HUES6 (cell line): ENCODE measurements at regions not wholly inside any gene's neighbourhood (a gene's known extent, or its start where the extent isn't known, plus 50 kb on each side); places are given as distances from the start of the nearest gene placed in this dataset.
"Not testable (repeated sequence)": the region's sequence is repeated elsewhere in the genome, so short reads cannot be mapped to it uniquely, and the experiment has no call there.

ENCODE experiments used
- H3K27ac ChIP-seq: 2 replicates; pipeline ENCODE4 v1.7.0; 2013; ENCODE audit warnings: low read depth, mild to moderate bottlenecking, low read length, inconsistent platforms
- H3K27me3 ChIP-seq: 2 replicates; pipeline ENCODE4 v1.6.1; 2013; ENCODE audit warnings: low read length; ENCODE audit not compliant: control insufficient read depth, insufficient read depth
- H3K36me3 ChIP-seq: 2 replicates; pipeline ENCODE4 v1.6.1; 2013; ENCODE audit warnings: low read length; ENCODE audit not compliant: control insufficient read depth, insufficient read depth
- H3K4me1 ChIP-seq: 2 replicates; pipeline ENCODE4 v1.6.1; 2013; ENCODE audit warnings: low read length; ENCODE audit not compliant: control insufficient read depth, insufficient read depth
- H3K4me3 ChIP-seq: 2 replicates; pipeline ENCODE4 v1.5.1; 2013; ENCODE audit warnings: low read depth, low read length
- H3K9ac ChIP-seq: one replicate; pipeline ENCODE4 v1.6.1; 2013; ENCODE audit warnings: mild to moderate bottlenecking, low read length
- H3K9me3 ChIP-seq: 2 replicates; pipeline ENCODE4 v1.6.1; 2013; ENCODE audit warnings: low read depth, low read length; ENCODE audit not compliant: control insufficient read depth, insufficient read depth

GRCh38 chr14:23750357-23750756 is 114.2 kb downstream of the DHRS2 start:
- Histone ChIP-seq H3K9me3 (no peaks in the 10 kb centered on the region), H3K9ac (no peak overlapping the region), H3K36me3 (no peaks in the 10 kb centered on the region), H3K27me3 (no peaks in the 10 kb centered on the region; the same call in 1 of the 2 replicates), H3K27ac (no peak overlapping the region), H3K4me3 (no peak overlapping the region), H3K4me1 (no peaks in the 10 kb centered on the region)

DNA sequence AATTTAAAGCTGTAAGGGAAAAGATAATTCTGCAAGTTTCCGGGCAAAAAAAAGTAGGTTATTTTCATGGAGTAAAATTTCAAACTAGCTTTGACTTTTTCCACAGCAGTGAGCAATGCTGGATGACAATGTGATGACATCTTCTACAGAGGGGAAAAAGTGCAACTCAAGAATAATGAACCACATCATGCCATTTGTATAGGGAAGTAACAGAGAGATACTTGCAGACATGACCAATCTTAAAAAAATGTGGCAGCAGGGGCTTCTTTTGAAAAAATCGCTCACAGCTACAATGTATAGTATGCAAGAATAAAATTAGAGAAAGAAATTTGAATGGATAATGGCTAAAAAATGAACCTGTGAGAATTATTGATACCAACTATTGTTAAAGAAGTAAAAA is 115.5 kb downstream of the DHRS2 start:
- Histone ChIP-seq H3K4me3 (no peak overlapping the region), H3K9me3 (no peaks in the 10 kb centered on the region), H3K9ac (no peak overlapping the region), H3K27me3 (peaks cover 9% of the 10 kb centered on the region; the same call in 1 of the 2 replicates), H3K36me3 (no peaks in the 10 kb centered on the region), H3K4me1 (no peaks in the 10 kb centered on the region), H3K27ac (no peak overlapping the region)

- Histone ChIP-seq H3K4me1 (no peaks in the 10 kb centered on the region), H3K27ac (no peak overlapping the region), H3K9me3 (no peaks in the 10 kb centered on the region), H3K4me3 (no peak overlapping the region), H3K9ac (no peak overlapping the region), H3K36me3 (no peaks in the 10 kb centered on the region), H3K27me3 (no peaks in the 10 kb centered on the region)
Observed at GRCh38 chr14:23763394-23763793, 127.2 kb downstream of the DHRS2 start.

- Histone ChIP-seq H3K9me3 (no peaks in the 10 kb centered on the region), H3K4me1 (no peaks in the 10 kb centered on the region), H3K9ac (no peak overlapping the region), H3K36me3 (no peaks in the 10 kb centered on the region), H3K27me3 (no peaks in the 10 kb centered on the region), H3K27ac (no peak overlapping the region), H3K4me3 (no peak overlapping the region)
Observed at GRCh38 chr14:23766737-23767401, 130.7 kb downstream of the DHRS2 start.

DNA sequence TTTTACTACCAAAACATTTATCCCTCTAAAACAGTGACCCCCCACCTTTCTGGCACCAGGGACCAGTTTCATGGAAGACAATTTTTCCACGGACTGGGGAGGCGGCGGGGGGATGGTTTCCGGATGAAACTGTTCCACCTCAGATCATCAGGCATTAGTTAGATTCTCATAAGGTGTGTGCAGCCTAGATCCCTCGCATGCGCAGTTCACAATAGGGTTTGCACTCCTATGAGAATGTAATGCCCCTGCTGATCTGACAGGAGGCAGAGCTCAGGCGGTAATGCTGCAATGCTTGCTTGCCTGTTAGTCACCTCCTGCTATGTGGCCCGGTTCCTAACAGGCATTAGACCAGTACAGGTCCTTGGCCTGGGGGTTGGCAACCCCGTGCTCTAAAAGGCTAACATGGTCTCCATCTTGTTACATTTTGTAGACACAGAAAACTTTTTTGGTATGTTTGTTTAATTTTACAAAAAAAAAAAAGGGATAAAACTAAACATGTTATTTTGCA is 133.1 kb downstream of the DHRS2 start:
- not testable (repeated sequence) for H3K4me3 ChIP-seq, H3K36me3 ChIP-seq, H3K9me3 ChIP-seq, H3K27ac ChIP-seq, H3K27me3 ChIP-seq, H3K9ac ChIP-seq, H3K4me1 ChIP-seq

DNA sequence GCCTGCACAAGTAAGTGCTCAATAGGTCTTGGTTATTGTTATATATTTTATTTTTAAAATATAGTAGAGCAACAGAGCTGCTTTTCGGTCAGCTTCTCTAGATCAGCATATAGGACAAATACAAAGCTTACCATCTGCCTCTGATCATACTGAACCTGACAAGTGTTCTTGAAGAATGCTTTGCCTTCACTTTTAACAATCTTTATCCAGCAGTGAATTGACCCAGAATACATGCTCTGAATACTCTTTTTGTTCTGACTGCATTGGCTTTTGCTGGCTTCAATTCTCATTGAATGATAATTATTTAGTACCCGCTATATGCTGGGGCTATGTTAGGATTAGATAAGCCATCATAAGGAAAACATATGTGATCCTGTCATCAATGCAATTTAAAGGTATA is 137.8 kb downstream of the DHRS2 start:
- Histone ChIP-seq H3K9ac (no peak overlapping the region), H3K36me3 (no peaks in the 10 kb centered on the region), H3K27ac (no peak overlapping the region), H3K9me3 (no peaks in the 10 kb centered on the region), H3K4me3 (no peak overlapping the region), H3K4me1 (no peaks in the 10 kb centered on the region), H3K27me3 (peaks cover 4% of the 10 kb centered on the region; the same call in 1 of the 2 replicates)

GRCh38 chr14:23776296-23776695 is 140.1 kb downstream of the DHRS2 start:
- Histone ChIP-seq H3K27ac (no peak overlapping the region), H3K27me3 (peaks cover 4% of the 10 kb centered on the region; the same call in 1 of the 2 replicates), H3K9me3 (no peaks in the 10 kb centered on the region), H3K36me3 (no peaks in the 10 kb centered on the region), H3K4me1 (no peaks in the 10 kb centered on the region), H3K4me3 (no peak overlapping the region), H3K9ac (no peak overlapping the region)

GRCh38 chr14:23785208-23785607 is 149.0 kb downstream of the DHRS2 start:
- Histone ChIP-seq H3K4me1 (no peaks in the 10 kb centered on the region), H3K9me3 (0 out of 2 replicates have a peak, but pooled peaks cover 3% of the 10 kb centered on the region), H3K27ac (no peak overlapping the region), H3K4me3 (no peak overlapping the region), H3K9ac (no peak overlapping the region), H3K27me3 (peaks cover 3% of the 10 kb centered on the region), H3K36me3 (no peaks in the 10 kb centered on the region)

- no peak overlapping the region for H3K27ac ChIP-seq
- H3K4me1 ChIP-seq, result no peaks in the 10 kb centered on the region
- no peaks in the 10 kb centered on the region for H3K36me3 ChIP-seq
- H3K4me3 ChIP-seq, result no peak overlapping the region
- H3K9me3 ChIP-seq, result 0 out of 2 replicates have a peak, but pooled peaks cover 5% of the 10 kb centered on the region
- H3K27me3 ChIP-seq, result peaks cover 3% of the 10 kb centered on the region
- no peak overlapping the region for H3K9ac ChIP-seq
Observed at GRCh38 chr14:23787436-23787835, 151.3 kb downstream of the DHRS2 start.

GRCh38 chr14:23789696-23790095 is 153.5 kb downstream of the DHRS2 start:
- Histone ChIP-seq H3K4me1 (no peaks in the 10 kb centered on the region), H3K9ac (no peak overlapping the region), H3K4me3 (no peak overlapping the region), H3K27ac (no peak overlapping the region), H3K36me3 (no peaks in the 10 kb centered on the region), H3K9me3 (0 out of 2 replicates have a peak, but pooled peaks cover 5% of the 10 kb centered on the region), H3K27me3 (no peaks in the 10 kb centered on the region; the same call in 1 of the 2 replicates)

DNA sequence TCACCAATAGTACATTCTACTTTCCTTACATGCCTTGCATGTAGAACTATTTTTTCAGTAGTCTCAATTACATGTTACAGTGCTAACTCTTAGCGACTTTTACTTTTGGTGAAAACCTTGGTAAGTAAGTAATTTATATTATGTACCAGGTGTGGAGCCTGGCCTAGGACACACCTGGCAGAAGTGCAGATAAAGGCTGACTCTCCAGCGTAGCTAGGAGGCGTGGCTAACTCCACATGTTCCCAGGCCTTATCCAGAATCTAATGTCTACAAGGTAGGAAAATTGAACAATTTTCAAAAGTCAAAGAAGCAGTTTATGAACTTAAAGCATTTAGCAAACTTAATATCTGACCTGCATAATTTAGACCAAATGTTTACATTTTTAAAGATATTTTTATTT is 157.4 kb downstream of the DHRS2 start:
- Histone ChIP-seq H3K4me1 (no peaks in the 10 kb centered on the region), H3K9me3 (0 out of 2 replicates have a peak, but pooled peaks cover 5% of the 10 kb centered on the region), H3K4me3 (no peak overlapping the region), H3K27ac (no peak overlapping the region), H3K36me3 (no peaks in the 10 kb centered on the region), H3K27me3 (no peaks in the 10 kb centered on the region), H3K9ac (no peak overlapping the region)
